ENCODE measurements at regions not wholly inside any gene's neighbourhood (a gene's known extent, or its start where the extent isn't known, plus 50 kb on each side); places are given as distances from the start of the nearest gene placed in this dataset.

DNA sequence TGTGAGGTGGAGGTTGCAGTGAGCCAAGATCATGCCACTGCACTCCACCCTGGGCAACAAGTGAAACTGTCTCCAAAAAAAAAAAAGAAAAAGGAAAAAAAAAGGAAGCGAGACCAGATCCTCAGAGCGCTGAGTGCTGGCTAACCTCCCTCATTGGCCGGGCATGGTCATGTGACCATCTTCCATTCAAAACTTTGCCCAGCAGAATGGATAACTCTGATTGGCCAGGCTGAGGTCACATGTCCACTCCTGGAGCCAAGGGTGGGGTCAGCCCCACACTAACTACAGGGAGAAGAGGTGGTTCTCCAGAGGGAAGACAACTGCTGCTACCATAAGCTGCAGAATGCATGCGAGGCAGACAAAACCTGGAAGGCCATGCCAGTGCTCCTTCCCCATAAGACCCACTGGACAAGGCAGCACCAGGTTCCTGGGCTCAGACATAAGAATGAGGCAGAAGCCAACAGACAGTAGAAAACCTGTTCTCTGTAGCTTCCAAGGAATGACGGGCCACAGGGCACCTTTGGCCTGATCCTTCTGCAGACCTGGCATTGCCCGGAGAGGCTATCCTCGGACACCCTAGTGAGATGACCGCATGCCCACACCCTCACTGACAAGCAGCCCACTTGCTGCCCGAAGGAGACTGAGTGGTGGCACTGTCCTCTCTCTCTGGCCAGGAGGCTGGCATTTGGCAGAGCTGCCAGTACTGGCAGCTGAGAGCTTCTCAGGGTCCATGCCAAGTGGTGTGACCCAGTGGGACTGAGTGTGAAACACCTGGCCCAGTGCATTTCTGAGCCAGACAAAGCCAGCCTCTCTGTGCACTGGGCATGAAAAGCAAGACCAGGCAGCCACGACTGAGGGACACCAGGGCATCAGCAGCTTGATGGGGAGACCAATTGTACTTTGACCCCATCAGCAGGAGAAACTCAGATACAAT is 311.9 kb upstream of the SULF2 start:
- Histone ChIP-seq H3K4me3 (ENCODE audit: low read length) (no peak overlapping the region), H3K36me3 (replicated peaks; ENCODE audit: low read depth, low read length) (no peaks in the 10 kb centered on the region), H3K4me2 (ENCODE audit: low read length) (no peak overlapping the region), H3K9me3 (ENCODE audit: insufficient read depth, low read length) (no peaks in the 10 kb centered on the region), H3K9ac (ENCODE audit: low read length) (no peak overlapping the region), H3K27me3 (ENCODE audit: low read depth, low read length) (peaks cover 60% of the 10 kb centered on the region), H3K4me1 (ENCODE audit: low read length) (no peaks in the 10 kb centered on the region), H2AFZ (ENCODE audit: low read depth, low read length) (no peak overlapping the region), H3K27ac (ENCODE audit: low read length) (no peak overlapping the region), H4K20me1 (ENCODE audit: insufficient read depth, low read length) (no peaks in the 10 kb centered on the region), H3K79me2 (ENCODE audit: low read length) (no peaks in the 10 kb centered on the region)
- no peak for TF ChIP-seq EZH2phosphoT487 (IDR thresholded peaks at IDR 0.05; ENCODE audit: low read depth)
- TF ChIP-seq, protein P1, sequence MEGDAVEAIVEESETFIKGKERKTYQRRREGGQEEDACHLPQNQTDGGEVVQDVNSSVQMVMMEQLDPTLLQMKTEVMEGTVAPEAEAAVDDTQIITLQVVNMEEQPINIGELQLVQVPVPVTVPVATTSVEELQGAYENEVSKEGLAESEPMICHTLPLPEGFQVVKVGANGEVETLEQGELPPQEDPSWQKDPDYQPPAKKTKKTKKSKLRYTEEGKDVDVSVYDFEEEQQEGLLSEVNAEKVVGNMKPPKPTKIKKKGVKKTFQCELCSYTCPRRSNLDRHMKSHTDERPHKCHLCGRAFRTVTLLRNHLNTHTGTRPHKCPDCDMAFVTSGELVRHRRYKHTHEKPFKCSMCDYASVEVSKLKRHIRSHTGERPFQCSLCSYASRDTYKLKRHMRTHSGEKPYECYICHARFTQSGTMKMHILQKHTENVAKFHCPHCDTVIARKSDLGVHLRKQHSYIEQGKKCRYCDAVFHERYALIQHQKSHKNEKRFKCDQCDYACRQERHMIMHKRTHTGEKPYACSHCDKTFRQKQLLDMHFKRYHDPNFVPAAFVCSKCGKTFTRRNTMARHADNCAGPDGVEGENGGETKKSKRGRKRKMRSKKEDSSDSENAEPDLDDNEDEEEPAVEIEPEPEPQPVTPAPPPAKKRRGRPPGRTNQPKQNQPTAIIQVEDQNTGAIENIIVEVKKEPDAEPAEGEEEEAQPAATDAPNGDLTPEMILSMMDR (IDR thresholded peaks at IDR 0.05; ENCODE audit: low read depth, low read length) = no peak

DNA sequence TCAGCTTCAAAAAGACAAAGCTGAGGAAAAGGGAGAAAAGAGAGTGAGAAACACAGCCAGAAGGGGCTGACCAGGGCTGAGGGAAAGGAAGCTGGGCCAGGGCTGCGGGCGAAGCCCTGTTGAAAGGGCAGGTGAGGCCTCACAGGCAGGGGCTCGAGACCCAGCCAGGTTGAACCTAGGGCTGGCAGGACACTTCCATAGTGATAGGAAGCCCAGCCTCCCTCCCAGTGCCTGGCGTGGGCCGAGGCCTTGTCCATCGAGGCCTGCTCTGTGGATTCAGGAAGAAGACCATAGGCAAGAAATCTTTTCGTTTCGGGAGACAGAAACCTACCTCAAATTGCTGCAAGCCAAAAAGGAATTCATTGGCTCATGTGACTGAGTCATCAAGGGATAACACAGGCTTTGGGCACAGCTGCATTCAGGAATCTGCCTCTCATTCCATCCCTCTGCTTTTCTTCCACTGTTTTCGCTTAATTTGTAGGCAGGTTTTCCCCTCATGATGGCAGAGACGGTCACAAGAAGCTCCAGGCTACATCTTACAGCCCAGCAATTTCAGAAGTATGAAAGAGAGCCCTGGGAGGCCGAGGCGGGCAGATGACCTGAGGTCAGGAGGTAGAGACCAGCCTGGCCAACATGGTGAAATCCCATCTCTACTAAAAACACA is 311.1 kb upstream of the SULF2 start:
- Histone ChIP-seq H3K36me3 (replicated peaks; ENCODE audit: low read depth, low read length) (no peaks in the 10 kb centered on the region), H3K27ac (ENCODE audit: low read length) (no peak overlapping the region), H3K4me3 (ENCODE audit: low read length) (no peak overlapping the region), H2AFZ (ENCODE audit: low read depth, low read length) (no peak overlapping the region), H3K4me1 (ENCODE audit: low read length) (no peaks in the 10 kb centered on the region), H3K27me3 (ENCODE audit: low read depth, low read length) (peaks cover 61% of the 10 kb centered on the region), H4K20me1 (ENCODE audit: insufficient read depth, low read length) (no peaks in the 10 kb centered on the region), H3K4me2 (ENCODE audit: low read length) (no peak overlapping the region), H3K9ac (ENCODE audit: low read length) (no peak overlapping the region), H3K9me3 (ENCODE audit: insufficient read depth, low read length) (no peaks in the 10 kb centered on the region), H3K79me2 (ENCODE audit: low read length) (no peaks in the 10 kb centered on the region)
- TF ChIP-seq, protein P1 (IDR thresholded peaks at IDR 0.05; ENCODE audit: low read depth, low read length) = no peak
- TF ChIP-seq EZH2phosphoT487 (IDR thresholded peaks at IDR 0.05; ENCODE audit: low read depth) = no peak

DNA sequence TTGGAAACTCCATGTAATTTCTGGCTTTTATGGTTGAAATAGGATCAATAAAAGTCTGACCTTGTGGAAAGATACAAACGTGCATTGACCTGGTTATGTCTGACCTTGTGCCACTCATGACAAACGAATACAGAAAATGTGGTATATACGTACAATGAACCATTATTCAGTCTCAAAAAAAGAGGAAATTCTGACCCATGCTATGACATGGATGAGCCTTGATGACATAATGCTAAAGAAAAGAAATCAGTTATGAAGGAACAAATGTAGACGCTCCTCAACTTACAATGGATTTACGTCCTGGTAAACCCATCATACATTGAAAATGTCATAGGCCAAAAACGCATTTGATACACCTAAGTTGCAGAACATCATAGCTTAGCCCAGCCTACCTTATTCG is 309.7 kb upstream of the SULF2 start:
- no peak for TF ChIP-seq EZH2phosphoT487 (IDR thresholded peaks at IDR 0.05; ENCODE audit: low read depth)
- TF ChIP-seq, protein P1 (IDR thresholded peaks at IDR 0.05; ENCODE audit: low read depth, low read length) = no peak
- no peak overlapping the region for H3K4me2 ChIP-seq (ENCODE audit: low read length)

DNA sequence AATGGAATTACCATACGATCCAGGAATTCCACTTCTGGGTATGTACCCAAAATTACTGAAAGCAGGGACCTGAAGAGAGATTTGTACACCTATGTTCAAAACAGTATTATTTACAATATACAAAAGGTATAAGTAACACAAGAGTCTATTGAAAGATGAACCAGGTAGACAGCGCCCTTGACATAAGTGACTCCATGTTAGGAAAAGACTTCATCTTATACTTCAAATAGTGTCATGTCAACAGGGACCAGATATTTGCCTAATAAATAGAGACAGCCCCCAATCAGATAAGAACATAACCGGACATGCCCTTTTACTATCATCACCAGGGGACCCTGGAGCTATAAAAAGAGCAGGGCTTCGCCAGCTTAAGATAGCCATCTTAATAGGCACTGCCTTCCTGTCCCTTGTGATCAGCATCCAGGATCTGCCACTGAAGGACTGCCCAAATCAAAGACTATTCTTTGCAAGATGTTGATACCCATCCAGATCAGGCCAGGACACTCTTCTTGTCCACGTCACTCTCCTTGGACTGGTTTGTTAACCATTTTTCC is 309.0 kb upstream of the SULF2 start:
- H3K36me3 ChIP-seq (replicated peaks; ENCODE audit: low read depth, low read length) = no peaks in the 10 kb centered on the region

More for the DNA sequence above, 309.7 kb upstream of the SULF2 start:
- Histone ChIP-seq H3K27ac (ENCODE audit: low read length) (no peak overlapping the region), H3K79me2 (ENCODE audit: low read length) (no peaks in the 10 kb centered on the region), H3K4me1 (ENCODE audit: low read length) (no peaks in the 10 kb centered on the region), H3K36me3 (replicated peaks; ENCODE audit: low read depth, low read length) (no peaks in the 10 kb centered on the region), H4K20me1 (ENCODE audit: insufficient read depth, low read length) (no peaks in the 10 kb centered on the region), H2AFZ (ENCODE audit: low read depth, low read length) (no peak overlapping the region), H3K4me3 (ENCODE audit: low read length) (no peak overlapping the region), H3K9ac (ENCODE audit: low read length) (no peak overlapping the region), H3K9me3 (ENCODE audit: insufficient read depth, low read length) (no peaks in the 10 kb centered on the region), H3K27me3 (ENCODE audit: low read depth, low read length) (peaks cover 62% of the 10 kb centered on the region)

More for the DNA sequence above, 309.0 kb upstream of the SULF2 start:
- H3K27ac ChIP-seq (ENCODE audit: low read length) = no peak overlapping the region
- H3K4me2 ChIP-seq (ENCODE audit: low read length) = no peak overlapping the region
- H3K4me3 ChIP-seq (ENCODE audit: low read length) = no peak overlapping the region
- TF ChIP-seq, protein P1 (IDR thresholded peaks at IDR 0.05; ENCODE audit: low read depth, low read length) = no peak
- TF ChIP-seq EZH2phosphoT487 (IDR thresholded peaks at IDR 0.05; ENCODE audit: low read depth) = no peak
- H2AFZ ChIP-seq (ENCODE audit: low read depth, low read length) = no peak overlapping the region
- H3K79me2 ChIP-seq (ENCODE audit: low read length) = no peaks in the 10 kb centered on the region
- no peaks in the 10 kb centered on the region for H4K20me1 ChIP-seq (ENCODE audit: insufficient read depth, low read length)
- H3K9me3 ChIP-seq (ENCODE audit: insufficient read depth, low read length) = no peaks in the 10 kb centered on the region
- H3K9ac ChIP-seq (ENCODE audit: low read length) = no peak overlapping the region
- no peaks in the 10 kb centered on the region for H3K4me1 ChIP-seq (ENCODE audit: low read length)
- H3K27me3 ChIP-seq (ENCODE audit: low read depth, low read length) = peaks cover 63% of the 10 kb centered on the region
